Heart right ventricle (tissue), 16 donors: ENCODE measurements at regions not wholly inside any gene's neighbourhood (a gene's known extent, or its start where the extent isn't known, plus 50 kb on each side); places are given as distances from the start of the nearest gene placed in this dataset.

Source experiments
- ATAC-seq, 8 donors: fragments of 200-7000 bp; cut with Tn5 transposase; one replicate each; pipeline ENCODE4 v1.9.1; 2020; ENCODE audit warnings: mild to moderate bottlenecking in 8 of 8, moderate library complexity in 8 of 8, moderate number of reproducible peaks in 1 of 8
- DNase-seq, 2 donors: peaks; one replicate each; pipeline ENCODE4 v3.0.0-alpha.2; 2020
- H3K27ac ChIP-seq, 10 donors: fragments of 200-600 bp; sonication (generic) in 2 of 10; one replicate each; pipeline versions ENCODE4 v1.5.0 to v1.8.0; 2020 to 2022; ENCODE audit warnings: mild to moderate bottlenecking in 3 of 10
- H3K27me3 ChIP-seq, 7 donors: fragments of 200-600 bp; one replicate each; pipeline ENCODE4 v1.8.0; 2021 to 2022; ENCODE audit warnings: mild to moderate bottlenecking in 2 of 7
- H3K36me3 ChIP-seq, 9 donors: fragments of 200-600 bp; sonication (generic) in 1 of 9; one replicate each; pipeline versions ENCODE4 v1.5.0 to v1.8.0; 2020 to 2022; ENCODE audit warnings: mild to moderate bottlenecking in 2 of 9
- H3K4me1 ChIP-seq, 9 donors: fragments of 200-600 bp; sonication (generic) in 1 of 9; one replicate each; pipeline versions ENCODE4 v1.5.0 to v1.8.0; 2020 to 2022; ENCODE audit warnings: mild to moderate bottlenecking in 4 of 9
- H3K4me3 ChIP-seq, 10 donors: fragments of 200-600 bp; sonication (generic) in 2 of 10; one replicate each; pipeline versions ENCODE4 v1.5.0 to v1.8.0; 2020 to 2022; ENCODE audit warnings: mild to moderate bottlenecking in 7 of 10, moderate library complexity in 2 of 10
- H3K9me3 ChIP-seq, 11 donors: fragments of 200-600 bp in 10 of 11; sonication (generic) in 2 of 11; one replicate each; pipeline versions ENCODE4 v1.5.0 to v1.8.0; 2013 to 2022; ENCODE audit warnings: mild to moderate bottlenecking in 2 of 11, control low read depth in 1 of 11, moderate library complexity in 1 of 11
- WGBS, 2 donors: extraction: QIAGEN DNeasy Blood & Tissue Kit; methylation state at CpG; one replicate each; pipeline ENCODE4 v1.1.7; 2013; ENCODE audit warnings: inconsistent platforms in 1 of 2; 5-methylcytosine and 5-hydroxymethylcytosine counted together
- intact Hi-C, 10 donors: fragments of 100-400 bp; cut with DNase I; formaldehyde crosslinking; loops; one replicate each; pipeline versions ENCODE4 v1.11.1 to v1.14.2; 2022
- TF ChIP-seq, protein P1 (sequence below), 9 donors: fragments of 200-600 bp; sonication (generic) in 2 of 9; IDR thresholded peaks; one replicate each; pipeline versions ENCODE4 v1.5.0 to v1.8.0; 2021 to 2022; ENCODE audit warnings: antibody characterized with exemption in 9 of 9, mild to moderate bottlenecking in 5 of 9, moderate library complexity in 1 of 9
- donor health status: Arrhythmogenic right ventricular cardiomyopathy.
- donor health status: ischemic (EF 13 %, LVEDD 7.1; RV severe dilation, severe dysfunction).
- donor health status: healthy with polysubstance abuse.
- donor health status: DM: no; HTN: yes; CAD: no.
- donor health status: DM: no; HTN: no; CAD: no.
- donor health status: ischemic (EF 25% LVEDD 6.9; RV normal size, moderate dysfunction).
- donor health status: ischemic (EF 25% LVEDD 5.7; RV mildly dilated, moderate dysfunction).
- donor health status: healthy.
- donor health status: DM: yes; HTN: yes; CAD: no.
- donor health status: Ischemic cardiomyopathy.
- donor health status: ischemic (EF 35%, LVEDD 5.7; RV mildly dilated, moderate dysfunction).
- donor health status: nonischemic (EF 11% LVEDD 7.7; RV severe dilation, severe dysfunction).
- donor health status: DM: yes; HTN: yes; CAD: no.
- donor health status: PGD.
- donor health status: ischemic (EF 29% LVEDD 5.4; RV normal size, mild dysfunction).
- donor health status: nonischemic (EF 23%, LVEDD 6.1; RV moderate dilation, normal function).

DNA sequence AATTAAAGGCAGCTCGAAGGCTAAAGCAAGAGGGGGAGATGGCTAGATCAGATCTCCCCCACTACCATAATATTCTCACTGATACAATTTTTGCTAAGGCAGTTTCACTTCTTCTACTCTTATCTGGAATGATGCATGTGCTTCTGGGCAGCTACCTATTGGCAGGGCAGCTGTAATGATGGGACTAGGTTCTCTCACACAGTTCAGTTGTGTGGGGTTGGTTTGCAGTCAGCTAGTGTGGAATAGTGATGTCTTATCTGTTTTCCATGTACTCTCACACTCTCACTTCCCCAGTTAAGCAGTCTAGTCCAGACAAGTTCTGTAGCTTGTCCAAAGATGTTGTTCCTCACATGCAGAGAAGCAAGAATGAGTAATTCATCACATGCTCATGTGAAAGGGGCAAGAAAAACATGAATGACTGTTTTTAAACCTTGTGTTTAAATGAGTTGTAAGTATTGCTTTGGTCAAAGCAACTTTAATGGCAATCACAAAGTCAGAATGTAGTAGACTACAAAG lies 836.1 kb downstream of the CBLN2 start:
- WGBS, 2 donors: 70 to 74% methylated on average over 1 of the region's 1 CpG

DNA sequence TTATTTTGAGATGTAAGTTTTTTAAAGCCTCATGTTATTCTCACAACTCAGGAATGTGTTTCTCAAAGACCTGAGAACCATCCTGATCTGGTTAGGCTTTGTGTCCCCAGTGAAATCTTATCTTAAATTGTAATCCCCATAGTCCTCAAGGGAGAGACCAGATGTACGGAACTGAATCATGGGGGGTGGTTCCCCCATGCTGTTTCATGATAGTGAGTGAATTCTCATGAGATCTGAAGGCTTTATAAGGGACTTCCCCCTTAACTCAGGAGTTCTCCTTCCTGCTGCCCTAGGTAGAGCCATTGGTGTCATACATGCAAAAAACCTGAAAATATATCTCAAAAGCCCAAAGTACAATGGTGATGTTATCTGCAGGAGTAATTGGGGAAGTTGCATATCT lies 836.7 kb downstream of the CBLN2 start:
- intact Hi-C loops: no loop called here
- Histone ChIP-seq H3K36me3 (no peaks in the 10 kb centered on the region), H3K27me3 (no peaks in the 10 kb centered on the region), H3K27ac (no peak overlapping the region), H3K4me3 (no peak overlapping the region), H3K9me3 (no peaks in the 10 kb centered on the region), H3K4me1 (no peaks in the 10 kb centered on the region)
- TF ChIP-seq, protein P1, sequence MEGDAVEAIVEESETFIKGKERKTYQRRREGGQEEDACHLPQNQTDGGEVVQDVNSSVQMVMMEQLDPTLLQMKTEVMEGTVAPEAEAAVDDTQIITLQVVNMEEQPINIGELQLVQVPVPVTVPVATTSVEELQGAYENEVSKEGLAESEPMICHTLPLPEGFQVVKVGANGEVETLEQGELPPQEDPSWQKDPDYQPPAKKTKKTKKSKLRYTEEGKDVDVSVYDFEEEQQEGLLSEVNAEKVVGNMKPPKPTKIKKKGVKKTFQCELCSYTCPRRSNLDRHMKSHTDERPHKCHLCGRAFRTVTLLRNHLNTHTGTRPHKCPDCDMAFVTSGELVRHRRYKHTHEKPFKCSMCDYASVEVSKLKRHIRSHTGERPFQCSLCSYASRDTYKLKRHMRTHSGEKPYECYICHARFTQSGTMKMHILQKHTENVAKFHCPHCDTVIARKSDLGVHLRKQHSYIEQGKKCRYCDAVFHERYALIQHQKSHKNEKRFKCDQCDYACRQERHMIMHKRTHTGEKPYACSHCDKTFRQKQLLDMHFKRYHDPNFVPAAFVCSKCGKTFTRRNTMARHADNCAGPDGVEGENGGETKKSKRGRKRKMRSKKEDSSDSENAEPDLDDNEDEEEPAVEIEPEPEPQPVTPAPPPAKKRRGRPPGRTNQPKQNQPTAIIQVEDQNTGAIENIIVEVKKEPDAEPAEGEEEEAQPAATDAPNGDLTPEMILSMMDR (IDR thresholded peaks at IDR 0.05): no peak
- 17 to 33% methylated on average over 1 of the region's 1 CpG for WGBS, 2 donors
- DNase-seq (no peak), ATAC-seq (no peak)

More for the DNA sequence above, 836.1 kb downstream of the CBLN2 start:
- Histone ChIP-seq H3K4me1 (no peaks in the 10 kb centered on the region), H3K4me3 (no peak overlapping the region), H3K27ac (no peak overlapping the region), H3K9me3 (no peaks in the 10 kb centered on the region), H3K36me3 (no peaks in the 10 kb centered on the region), H3K27me3 (no peaks in the 10 kb centered on the region)
- ATAC-seq: no peak
- intact Hi-C loops: no loop called here
- TF ChIP-seq, protein P1 (IDR thresholded peaks at IDR 0.05): no peak
- DNase-seq: no peak

DNA sequence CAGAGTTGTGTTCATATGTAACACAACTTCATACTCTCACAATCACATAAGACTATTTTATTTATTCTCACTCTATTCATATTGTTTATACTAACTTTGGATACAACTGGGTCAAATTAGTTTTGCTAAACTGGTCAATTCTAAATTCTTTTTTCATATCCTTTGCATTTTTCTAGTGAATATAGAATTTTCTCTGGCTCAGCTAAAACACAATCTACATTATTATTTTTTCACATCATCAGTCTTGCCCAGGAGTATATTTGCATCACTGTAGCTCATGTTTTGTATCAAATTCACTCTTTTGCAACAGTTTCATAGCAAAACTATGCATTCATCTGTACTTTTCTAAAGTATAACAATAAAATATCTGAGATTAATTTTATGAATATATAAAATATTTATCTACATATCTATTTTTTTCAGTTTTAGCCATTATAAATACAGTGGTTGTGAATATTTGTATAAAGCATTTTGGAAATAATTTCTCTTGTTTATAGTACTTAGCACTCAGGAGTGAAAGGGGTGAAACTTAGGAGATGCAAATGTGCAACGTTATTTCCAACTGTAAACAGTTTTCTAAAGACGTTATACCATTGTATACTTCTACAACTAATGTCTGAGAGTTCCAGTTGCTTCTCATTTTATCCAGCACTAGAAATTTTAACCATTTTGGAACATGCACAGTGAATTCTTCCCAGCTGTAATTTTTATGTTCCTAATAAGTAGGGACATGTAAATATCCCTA lies 854.6 kb downstream of the CBLN2 start:
- H3K9me3 ChIP-seq: no peaks in the 10 kb centered on the region
- H3K27ac ChIP-seq: no peak overlapping the region
- no peak for DNase-seq
- H3K27me3 ChIP-seq: no peaks in the 10 kb centered on the region
- intact Hi-C loops: no loop called here
- H3K36me3 ChIP-seq: no peaks in the 10 kb centered on the region
- H3K4me1 ChIP-seq: no peaks in the 10 kb centered on the region
- no peak overlapping the region for H3K4me3 ChIP-seq
- 75 to 77% methylated on average over 2 of the region's 2 CpGs for WGBS, 2 donors
- TF ChIP-seq, protein P1 (IDR thresholded peaks at IDR 0.05): no peak
- ATAC-seq: no peak

DNA sequence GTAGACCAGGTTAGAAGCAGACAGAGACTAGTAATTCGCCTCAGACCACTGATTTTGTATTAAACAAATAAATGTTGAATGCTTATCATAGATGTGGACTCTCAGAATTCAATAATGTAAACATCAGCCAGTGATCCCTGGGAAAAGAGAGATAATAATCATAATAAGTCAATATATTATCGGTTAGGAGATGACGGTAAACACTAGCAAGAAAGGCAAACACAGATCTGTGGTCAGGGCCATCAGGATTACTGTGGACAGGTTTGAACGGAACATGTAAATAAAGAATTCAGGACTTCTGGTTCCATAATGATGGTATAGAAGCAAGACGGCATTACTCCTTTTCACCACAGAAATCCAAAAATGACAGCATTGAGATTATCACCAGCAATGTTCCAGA lies 861.6 kb downstream of the CBLN2 start:
- 83 to 90% methylated on average over 5 of the region's 5 CpGs for WGBS, 2 donors
- ATAC-seq: no peak
- Histone ChIP-seq H3K27ac (no peak overlapping the region), H3K4me3 (no peak overlapping the region), H3K27me3 (no peaks in the 10 kb centered on the region), H3K9me3 (peaks cover 0 to 17% (median 0%) of the 10 kb centered on the region in 11 donors), H3K4me1 (no peaks in the 10 kb centered on the region), H3K36me3 (no peaks in the 10 kb centered on the region)
- DNase-seq: no peak
- intact Hi-C loops: no loop called here
- TF ChIP-seq, protein P1 (IDR thresholded peaks at IDR 0.05): no peak
